A673 (cell line): ENCODE measurements at regions not wholly inside any gene's neighbourhood (a gene's known extent, or its start where the extent isn't known, plus 50 kb on each side); places are given as distances from the start of the nearest gene placed in this dataset.

Source experiments
- BruUV-seq: library from RNA; stranded (reverse); fragments of 400-500 nt; replicated peaks from 2 replicates; lab custom pipeline; 2021; lab: Mats Ljungman, UMichigan
- CTCF ChIA-PET: fragments of 300-600 bp; sonication (Branson Sonifier 250); formaldehyde crosslinking; loops from one replicate; lab custom pipeline; 2022; ENCODE audit warnings: antibody characterized with exemption; lab: Charles Lee
- POLR2A ChIA-PET: fragments of 300-600 bp; sonication (Branson Sonifier 250); formaldehyde crosslinking; loops from one replicate; lab custom pipeline; 2022; ENCODE audit warnings: antibody characterized with exemption; ENCODE audit not compliant: low non-redundant PET; lab: Charles Lee
- DNase-seq: peaks from one replicate; pipeline ENCODE4 v3.0.0-alpha.2; 2015; ENCODE audit warnings: low spot score
- H3K27ac ChIP-seq: fragments of 200-600 bp; sonication (generic); 2 replicates; pipeline ENCODE4 v1.5.1; 2016; ENCODE audit warnings: mixed run types, low read depth, mild to moderate bottlenecking, mixed read lengths, antibody characterized with exemption, low read length; ENCODE audit not compliant: poor library complexity, severe bottlenecking
- H3K27me3 ChIP-seq: fragments of 200-600 bp; sonication (generic); replicated peaks from 2 replicates; pipeline ENCODE4 v1.6.1; 2017; ENCODE audit warnings: mixed run types, low read depth, mild to moderate bottlenecking, mixed read lengths, antibody characterized with exemption, low read length; ENCODE audit not compliant: insufficient read depth, poor library complexity
- H3K36me3 ChIP-seq: fragments of 200-600 bp; sonication (generic); 2 replicates; pipeline ENCODE4 v1.6.1; 2016; ENCODE audit warnings: mixed run types, mild to moderate bottlenecking, mixed read lengths, antibody characterized with exemption, low read length; ENCODE audit not compliant: insufficient read depth, poor library complexity, severe bottlenecking
- H3K4me1 ChIP-seq: fragments of 200-600 bp; sonication (generic); 2 replicates; pipeline ENCODE4 v1.6.1; 2017; ENCODE audit warnings: mixed run types, mild to moderate bottlenecking, mixed read lengths, antibody characterized with exemption, low read length; ENCODE audit not compliant: insufficient read depth, poor library complexity, severe bottlenecking
- H3K4me3 ChIP-seq: fragments of 200-600 bp; sonication (generic); 2 replicates; pipeline ENCODE4 v1.5.1; 2016; ENCODE audit warnings: low read depth, mixed run types, mild to moderate bottlenecking, mixed read lengths, low read length; ENCODE audit not compliant: poor library complexity, severe bottlenecking
- H3K9me3 ChIP-seq: fragments of 200-600 bp; sonication (generic); 2 replicates; pipeline ENCODE4 v1.6.1; 2016; ENCODE audit warnings: mixed run types, low read depth, mild to moderate bottlenecking, mixed read lengths, antibody characterized with exemption, low read length; ENCODE audit not compliant: poor library complexity, severe bottlenecking
- EZH2 ChIP-seq: fragments of 200-600 bp; sonication (generic); IDR thresholded peaks from 2 replicates; pipeline ENCODE4 v1.6.1; 2017; ENCODE audit warnings: borderline replicate concordance, low read depth, mild to moderate bottlenecking, mixed read lengths, antibody characterized with exemption, low read length; ENCODE audit not compliant: poor library complexity, severe bottlenecking
- intact Hi-C: fragments of 100-400 bp; cut with micrococcal nuclease; formaldehyde crosslinking; loops from one replicate; pipeline ENCODE4 v1.10.0; 2022; ENCODE audit not compliant: unreplicated experiment
- TF ChIP-seq, protein P1 (sequence below): fragments of 300-800, 200-600 bp; sonication (generic); conservative IDR thresholded peaks from 2 replicates; pipeline ENCODE4 v1.5.1; 2017; ENCODE audit warnings: low read depth, mild to moderate bottlenecking, antibody characterized with exemption, low read length, moderate library complexity, mixed read lengths

DNA sequence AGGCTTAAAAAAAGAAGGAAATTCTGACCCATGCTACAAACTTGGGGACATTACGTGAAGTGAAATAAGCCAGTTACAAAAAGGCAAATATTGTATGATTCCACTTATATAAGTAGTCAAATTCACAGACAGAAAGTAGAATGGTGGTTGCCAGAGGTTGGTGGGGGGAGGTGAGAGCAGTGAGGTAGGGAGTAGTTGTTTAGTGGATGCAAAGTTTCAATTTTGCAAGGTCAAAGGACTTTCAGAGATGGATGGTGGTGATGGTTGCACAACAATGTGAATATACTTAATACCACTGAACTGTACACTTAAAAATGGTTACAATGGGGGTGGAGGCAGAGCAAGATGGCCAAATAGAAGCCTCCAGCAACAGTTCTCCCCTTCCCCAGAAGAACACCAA, 86.2 kb upstream of the PLXNC1 start:
- intact Hi-C loops: no loop called here
- TF ChIP-seq, protein P1, sequence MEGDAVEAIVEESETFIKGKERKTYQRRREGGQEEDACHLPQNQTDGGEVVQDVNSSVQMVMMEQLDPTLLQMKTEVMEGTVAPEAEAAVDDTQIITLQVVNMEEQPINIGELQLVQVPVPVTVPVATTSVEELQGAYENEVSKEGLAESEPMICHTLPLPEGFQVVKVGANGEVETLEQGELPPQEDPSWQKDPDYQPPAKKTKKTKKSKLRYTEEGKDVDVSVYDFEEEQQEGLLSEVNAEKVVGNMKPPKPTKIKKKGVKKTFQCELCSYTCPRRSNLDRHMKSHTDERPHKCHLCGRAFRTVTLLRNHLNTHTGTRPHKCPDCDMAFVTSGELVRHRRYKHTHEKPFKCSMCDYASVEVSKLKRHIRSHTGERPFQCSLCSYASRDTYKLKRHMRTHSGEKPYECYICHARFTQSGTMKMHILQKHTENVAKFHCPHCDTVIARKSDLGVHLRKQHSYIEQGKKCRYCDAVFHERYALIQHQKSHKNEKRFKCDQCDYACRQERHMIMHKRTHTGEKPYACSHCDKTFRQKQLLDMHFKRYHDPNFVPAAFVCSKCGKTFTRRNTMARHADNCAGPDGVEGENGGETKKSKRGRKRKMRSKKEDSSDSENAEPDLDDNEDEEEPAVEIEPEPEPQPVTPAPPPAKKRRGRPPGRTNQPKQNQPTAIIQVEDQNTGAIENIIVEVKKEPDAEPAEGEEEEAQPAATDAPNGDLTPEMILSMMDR: no peak
- TF ChIP-seq EZH2: no peak
- Histone ChIP-seq H3K4me1 (no peaks in the 10 kb centered on the region), H3K4me3 (no peak overlapping the region), H3K36me3 (no peaks in the 10 kb centered on the region), H3K27ac (no peak overlapping the region), H3K27me3 (no peaks in the 10 kb centered on the region), H3K9me3 (no peaks in the 10 kb centered on the region)
- BruUV-seq: no TSS peak
- ChIA-PET CTCF (no interaction called here), POLR2A (no interaction called here)
- DNase-seq: no peak

DNA sequence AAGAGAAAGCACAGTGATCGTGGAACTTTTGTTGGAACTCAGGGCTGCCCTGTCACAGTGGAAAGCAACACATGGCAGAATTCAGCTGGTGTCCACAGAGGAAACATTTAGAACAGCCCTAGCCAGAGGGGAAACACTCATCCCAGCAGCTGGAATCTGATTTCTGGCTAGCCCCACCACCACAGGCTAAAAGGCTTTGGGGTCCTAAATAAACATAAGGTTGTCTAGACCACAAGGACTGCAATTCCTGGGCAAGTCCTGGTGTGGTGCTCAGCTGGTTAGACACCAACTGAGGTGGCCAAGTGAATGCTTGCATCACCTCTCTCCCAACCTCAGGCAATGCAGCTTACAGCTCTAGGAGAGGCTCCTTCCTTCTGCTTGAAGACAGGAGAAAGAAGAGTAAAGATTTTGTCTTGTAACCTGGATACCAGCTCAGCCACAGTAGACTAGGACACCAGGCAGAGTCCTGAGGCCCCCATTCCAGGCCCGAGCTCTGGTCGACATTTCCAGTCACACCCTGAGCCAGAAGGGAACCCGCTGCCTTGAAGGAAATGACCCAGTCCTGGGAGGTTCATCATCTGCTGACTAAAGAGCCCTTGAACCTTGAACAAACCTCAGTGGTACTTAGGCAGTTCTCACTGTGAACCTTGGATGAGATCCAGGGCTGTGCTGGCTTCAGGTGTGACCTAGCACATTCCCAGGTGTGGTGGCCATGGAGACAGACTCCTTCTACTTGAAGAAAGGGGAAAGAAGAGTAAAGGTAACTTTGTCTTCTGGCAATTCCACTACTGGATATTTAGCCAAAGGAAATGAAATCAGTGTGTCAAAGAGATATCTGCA, 85.4 kb upstream of the PLXNC1 start:
- Histone ChIP-seq H3K4me3 (no peak overlapping the region), H3K27ac (no peak overlapping the region), H3K4me1 (no peaks in the 10 kb centered on the region), H3K9me3 (no peaks in the 10 kb centered on the region), H3K36me3 (no peaks in the 10 kb centered on the region), H3K27me3 (no peaks in the 10 kb centered on the region)
- no TSS peak for BruUV-seq
- ChIA-PET POLR2A (no interaction called here), CTCF (no interaction called here)
- no peak for DNase-seq
- intact Hi-C loops: no loop called here
- TF ChIP-seq, protein P1: no peak
- TF ChIP-seq EZH2: no peak

DNA sequence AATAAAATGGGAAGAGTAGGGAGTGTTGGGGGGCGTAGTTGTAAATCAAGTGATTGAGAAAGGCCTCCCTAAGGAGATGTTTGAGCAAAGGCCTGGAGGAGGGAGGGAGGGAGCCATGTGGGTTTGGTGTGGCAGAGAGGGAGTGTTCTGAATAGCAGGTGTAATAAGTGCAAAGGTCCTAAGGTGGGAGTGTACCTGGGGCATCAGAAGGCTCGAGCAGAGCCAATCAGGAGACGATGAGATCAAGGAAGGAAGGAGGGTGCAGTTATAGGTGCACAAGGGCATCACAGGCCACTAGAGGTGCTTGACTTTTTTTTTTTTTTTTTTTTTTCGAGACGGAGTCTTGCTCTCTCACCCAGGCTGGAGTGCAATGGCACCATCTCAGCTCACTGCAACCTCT, 77.9 kb upstream of the PLXNC1 start:
- intact Hi-C loops: loop anchor here (10.0 kb wide), 1 partner anchor 306 kb away; no protein-coding TSS in a partner anchor
- BruUV-seq: no TSS peak
- no peaks in the 10 kb centered on the region for H3K27me3 ChIP-seq
- ChIA-PET CTCF (no interaction called here), POLR2A (no interaction called here)
- H3K4me3 ChIP-seq: no peak overlapping the region
- H3K36me3 ChIP-seq: no peaks in the 10 kb centered on the region
- DNase-seq: no peak
- H3K9me3 ChIP-seq: no peaks in the 10 kb centered on the region
- H3K27ac ChIP-seq: no peak overlapping the region
- no peak for TF ChIP-seq EZH2
- TF ChIP-seq, protein P1: no peak
- peaks cover 7% of the 10 kb centered on the region for H3K4me1 ChIP-seq
